SU-DHL-6 (cell line): ENCODE measurements at regions not wholly inside any gene's neighbourhood (a gene's known extent, or its start where the extent isn't known, plus 50 kb on each side); places are given as distances from the start of the nearest gene placed in this dataset.

ENCODE experiments used
- H2AFZ ChIP-seq: fragments of 200-600 bp; sonication (generic); 2 replicates; pipeline ENCODE4 v1.6.1; 2014; ENCODE audit warnings: low read depth, mild to moderate bottlenecking, moderate library complexity, mixed read lengths, antibody characterized with exemption, low read length; ENCODE audit not compliant: severe bottlenecking
- H3F3A ChIP-seq: fragments of 200-600 bp; shearing (Covaris generic); 2 replicates; pipeline ENCODE4 v1.6.0; 2016; ENCODE audit warnings: antibody characterized with exemption, mild to moderate bottlenecking; ENCODE audit not compliant: insufficient read depth
- H3K27ac ChIP-seq: fragments of 200-600 bp; sonication (generic); 2 replicates; pipeline ENCODE4 v1.5.1; 2016; ENCODE audit warnings: low read depth, mild to moderate bottlenecking, low read length, moderate library complexity, mixed read lengths
- H3K27me3 ChIP-seq: fragments of 200-600 bp; sonication (generic), shearing (Covaris generic); 2 replicates; pipeline ENCODE4 v1.6.0; 2014; ENCODE audit warnings: mild to moderate bottlenecking, low read length
- H3K36me3 ChIP-seq: fragments of 200-600 bp; sonication (generic); 2 replicates; pipeline ENCODE4 v1.6.1; 2014; ENCODE audit warnings: mild to moderate bottlenecking, low read length, mixed read lengths
- H3K4me2 ChIP-seq: fragments of 300-600, 200-600 bp; shearing (Covaris generic), sonication (generic); 2 replicates; pipeline ENCODE4 v1.6.0; 2014; ENCODE audit warnings: low read length, low read depth, mild to moderate bottlenecking; ENCODE audit not compliant: poor library complexity, severe bottlenecking
- H3K4me3 ChIP-seq: fragments of 200-600 bp; sonication (generic); 2 replicates; pipeline ENCODE4 v1.5.1; 2014; ENCODE audit warnings: antibody characterized with exemption, low read length, mild to moderate bottlenecking, mixed read lengths; ENCODE audit not compliant: insufficient read depth, poor library complexity, severe bottlenecking
- H3K79me2 ChIP-seq: fragments of 200-600 bp; sonication (generic); 2 replicates; pipeline ENCODE4 v1.6.1; 2014; ENCODE audit warnings: mild to moderate bottlenecking, low read length, moderate library complexity; ENCODE audit not compliant: insufficient read depth
- H3K9ac ChIP-seq: fragments of 200-600 bp; sonication (generic); 2 replicates; pipeline ENCODE4 v1.7.0; 2014; ENCODE audit warnings: mild to moderate bottlenecking, low read length
- H3K9me2 ChIP-seq: fragments of 200-600 bp; sonication (generic); replicated peaks from 2 replicates; pipeline ENCODE4 v1.6.1; 2014; ENCODE audit warnings: low read length; ENCODE audit not compliant: insufficient read depth
- H3K9me3 ChIP-seq: fragments of 200-600 bp; sonication (generic); 2 replicates; pipeline ENCODE4 v1.6.1; 2014; ENCODE audit warnings: low read length, mixed read lengths; ENCODE audit not compliant: insufficient read depth
- H4K20me1 ChIP-seq: fragments of 200-600 bp; sonication (generic); 2 replicates; pipeline ENCODE4 v1.6.1; 2014; ENCODE audit warnings: low read depth, mild to moderate bottlenecking, antibody characterized with exemption, low read length, moderate library complexity, mixed read lengths
- CTCF ChIP-seq: fragments of 200-600 bp; sonication (generic); IDR thresholded peaks from one replicate; pipeline ENCODE4 v1.5.1; 2017; ENCODE audit warnings: antibody characterized with exemption, mild to moderate bottlenecking, low read length, moderate library complexity; ENCODE audit not compliant: insufficient read depth, poor library complexity, severe bottlenecking
- EZH2phosphoT487 ChIP-seq: fragments of 200-600 bp; sonication (generic), shearing (Covaris generic); conservative IDR thresholded peaks from 2 replicates; pipeline ENCODE4 v1.6.1; 2018; ENCODE audit warnings: mild to moderate bottlenecking, antibody characterized with exemption, low read length, moderate library complexity, mixed read lengths

GRCh38 chr13:29654384-29654783 lies 58.9 kb upstream of the SLC7A1 start:
- Histone ChIP-seq H3K27me3 (no peaks in the 10 kb centered on the region), H3K27ac (no peak overlapping the region), H3K79me2 (no peaks in the 10 kb centered on the region), H3K4me2 (no peak overlapping the region), H3K9me3 (peaks cover 11% of the 10 kb centered on the region), H2AFZ (no peak overlapping the region), H3F3A (no peaks in the 10 kb centered on the region), H3K36me3 (no peaks in the 10 kb centered on the region), H3K9me2 (no peaks in the 10 kb centered on the region), H3K9ac (no peak overlapping the region), H3K4me3 (no peak overlapping the region), H4K20me1 (no peaks in the 10 kb centered on the region)
- no peak for TF ChIP-seq CTCF
- no peak for TF ChIP-seq EZH2phosphoT487

GRCh38 chr13:29648760-29649159 lies 53.3 kb upstream of the SLC7A1 start:
- Histone ChIP-seq H3K27ac (no peak overlapping the region), H3K4me2 (no peak overlapping the region), H3F3A (no peaks in the 10 kb centered on the region), H3K9me2 (no peaks in the 10 kb centered on the region), H2AFZ (no peak overlapping the region), H4K20me1 (no peaks in the 10 kb centered on the region), H3K36me3 (no peaks in the 10 kb centered on the region), H3K79me2 (no peaks in the 10 kb centered on the region), H3K9ac (no peak overlapping the region), H3K4me3 (no peak overlapping the region), H3K9me3 (no peaks in the 10 kb centered on the region), H3K27me3 (no peaks in the 10 kb centered on the region)
- TF ChIP-seq EZH2phosphoT487, result no peak
- TF ChIP-seq CTCF, result no peak
